GM18499 (cell line): ENCODE measurements at regions not wholly inside any gene's neighbourhood (a gene's known extent, or its start where the extent isn't known, plus 50 kb on each side); places are given as distances from the start of the nearest gene placed in this dataset.
"Not testable (repeated sequence)": the region's sequence is repeated elsewhere in the genome, so short reads cannot be mapped to it uniquely, and the experiment has no call there.

Experiments used
- ATAC-seq: cut with Tn5 transposase; IDR thresholded peaks from one replicate; pipeline ENCODE4 v1.9.1; 2021; ENCODE audit warnings: moderate number of reproducible peaks; ENCODE audit not compliant: insufficient read depth, unreplicated experiment

DNA sequence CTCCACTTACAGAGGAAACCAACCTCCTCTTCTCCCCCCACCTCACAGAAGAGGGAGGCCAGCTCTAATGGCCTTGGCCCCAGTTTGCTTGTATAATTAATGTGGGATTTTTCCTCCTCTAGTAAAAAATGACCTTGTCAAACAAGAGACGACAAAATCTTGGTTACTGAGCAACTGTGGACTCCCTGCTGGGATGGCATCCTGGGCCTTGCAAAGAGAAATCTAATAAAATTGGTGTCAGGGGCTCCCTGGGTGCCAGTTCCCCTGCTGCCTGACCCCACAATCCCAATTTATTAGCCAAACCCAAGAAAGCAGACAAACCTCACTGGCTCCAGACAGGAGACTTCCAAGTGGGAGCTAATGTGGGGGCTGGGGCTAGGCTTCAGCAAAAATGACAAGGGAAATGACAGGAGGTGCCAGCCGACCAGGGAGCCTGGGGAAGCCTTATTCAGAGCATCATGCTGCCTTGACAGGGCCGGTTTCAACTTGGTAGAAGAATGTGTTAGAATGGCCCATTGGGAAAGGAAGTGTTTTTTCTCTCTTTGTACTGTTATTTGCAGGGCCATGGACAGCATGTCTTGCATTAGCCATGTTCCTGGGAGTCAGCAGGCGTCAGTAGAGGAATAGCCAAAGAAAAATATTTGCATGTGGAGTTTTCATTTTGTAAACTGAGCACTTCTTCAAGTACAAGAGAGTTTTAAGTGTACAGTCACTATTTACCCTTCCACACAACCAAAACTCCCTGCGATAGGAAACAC, 816.9 kb downstream of the DHX35 start:
- no peak for ATAC-seq

DNA sequence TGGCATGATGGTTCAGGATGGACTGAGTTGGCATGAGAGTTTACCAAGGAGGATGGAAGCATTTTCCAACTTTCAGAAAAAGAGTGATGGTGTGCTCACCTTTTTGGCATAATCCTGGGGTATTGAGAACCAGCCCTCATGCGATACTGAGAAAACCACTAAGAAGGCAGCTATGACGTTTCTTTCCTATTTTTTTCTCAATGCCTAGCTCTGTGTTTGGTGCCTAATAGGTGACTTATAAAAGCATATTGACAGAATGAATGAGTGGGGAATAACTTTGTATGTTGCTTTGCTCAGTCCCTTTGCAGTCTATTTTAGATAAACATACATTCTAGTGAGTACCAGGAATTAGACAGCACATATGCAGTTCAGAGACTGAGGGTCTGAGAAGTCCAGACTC, 816.3 kb downstream of the DHX35 start:
- ATAC-seq, result no peak

DNA sequence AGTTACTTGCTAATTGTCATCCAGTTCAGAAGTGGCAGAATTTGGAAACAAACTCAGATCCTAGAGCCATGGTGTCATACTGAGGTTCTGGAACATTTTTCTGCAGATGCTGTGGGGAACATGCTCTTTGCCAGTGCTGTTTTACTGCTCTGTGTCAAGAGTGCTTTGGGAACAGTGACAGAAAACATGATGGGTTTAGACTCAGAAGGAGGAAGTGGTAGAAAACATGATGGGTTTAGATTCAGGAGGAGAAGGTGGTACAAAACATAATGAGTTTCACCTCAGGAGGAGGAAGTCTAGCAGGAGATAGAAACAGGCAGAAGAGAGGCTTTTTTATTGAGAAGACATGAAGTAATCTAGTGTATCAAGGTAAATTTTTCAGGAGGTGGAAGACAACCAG, 815.5 kb downstream of the DHX35 start:
- no peak for ATAC-seq

DNA sequence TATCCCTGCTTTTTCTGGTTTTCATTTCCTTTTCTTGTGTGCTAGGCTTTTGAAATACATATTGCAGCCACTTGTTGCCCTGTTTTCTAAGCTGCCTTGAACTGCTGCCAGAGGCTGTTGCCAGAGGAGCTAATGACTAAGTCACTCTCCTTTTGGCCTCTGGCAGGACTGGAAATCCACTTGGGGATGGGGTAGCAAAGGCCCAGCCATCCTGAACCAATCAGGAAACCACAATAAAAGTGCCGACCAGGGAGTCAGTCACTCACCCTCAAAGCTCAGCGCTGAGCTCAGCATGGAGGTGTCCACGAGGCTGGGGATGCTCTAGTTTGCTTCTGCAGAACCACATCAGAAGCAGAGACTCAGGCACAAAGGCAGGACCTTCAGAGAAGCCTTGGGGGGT, 813.0 kb downstream of the DHX35 start:
- no peak for ATAC-seq

DNA sequence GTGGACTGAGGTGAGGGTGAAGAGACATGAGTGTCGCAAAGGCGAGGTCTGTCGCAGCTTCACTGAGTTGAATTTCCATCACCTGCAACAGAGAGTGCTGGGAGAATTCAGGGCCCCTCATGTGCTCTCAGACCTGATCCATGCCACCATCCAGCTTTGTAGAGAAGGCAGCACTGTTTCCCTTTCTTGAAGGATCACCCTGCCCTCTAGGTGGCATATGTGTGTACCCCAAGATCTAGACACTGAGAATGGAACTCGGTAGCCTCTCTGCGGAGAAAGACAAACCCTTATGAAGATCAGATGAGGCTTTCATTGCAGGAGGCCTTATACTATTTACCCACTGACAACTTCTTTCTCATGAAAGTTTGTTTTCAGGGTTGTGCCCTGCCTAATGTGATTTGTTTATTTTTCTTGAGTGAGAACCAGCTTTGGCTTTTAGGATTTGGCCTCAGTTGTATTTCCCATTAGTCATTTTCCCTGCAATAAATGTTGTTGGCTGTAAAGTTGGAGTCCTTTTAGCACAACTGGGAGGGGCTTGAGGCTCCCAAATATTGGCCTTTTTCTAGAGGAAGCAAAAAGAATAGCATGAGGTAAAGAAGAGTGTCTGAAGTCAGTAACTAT, 811.3 kb downstream of the DHX35 start:
- ATAC-seq, result no peak

DNA sequence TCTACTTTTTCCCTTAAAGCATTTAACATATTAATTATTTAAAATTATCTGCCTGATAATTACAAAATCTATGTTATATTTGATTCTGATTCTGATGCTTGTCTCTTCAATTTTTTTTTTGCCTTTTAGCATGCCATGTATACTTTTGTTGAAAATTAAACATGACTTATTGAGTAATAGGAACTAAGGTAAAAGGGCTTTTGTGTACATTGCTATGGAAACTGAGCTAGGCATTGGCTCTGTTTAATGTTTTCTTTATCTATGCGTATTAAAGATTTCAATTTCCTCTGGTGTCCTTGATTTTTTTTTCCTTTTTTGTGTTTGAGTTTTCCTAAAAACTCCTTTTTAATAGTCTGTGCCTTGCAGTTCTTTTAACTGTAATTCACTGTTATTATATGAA, 805.2 kb downstream of the DHX35 start:
- no peak for ATAC-seq

DNA sequence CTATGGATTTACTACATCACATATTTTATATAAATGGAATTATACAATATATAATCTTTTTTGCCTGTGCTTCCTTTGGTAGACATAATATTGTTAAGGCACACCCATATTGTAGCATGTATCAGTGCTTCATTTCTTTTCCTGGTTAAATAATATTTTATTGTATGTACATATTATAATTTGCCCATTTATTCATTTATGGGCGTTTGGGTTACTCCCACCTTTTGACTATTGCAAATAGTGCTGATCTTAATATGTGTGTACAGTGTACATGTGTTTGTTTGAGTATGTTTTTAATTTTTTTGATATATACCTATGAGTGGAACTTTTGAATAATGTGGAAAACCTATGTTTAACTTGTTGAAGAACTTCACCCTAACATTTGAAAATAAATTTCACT, 804.2 kb downstream of the DHX35 start:
- ATAC-seq, result no peak

DNA sequence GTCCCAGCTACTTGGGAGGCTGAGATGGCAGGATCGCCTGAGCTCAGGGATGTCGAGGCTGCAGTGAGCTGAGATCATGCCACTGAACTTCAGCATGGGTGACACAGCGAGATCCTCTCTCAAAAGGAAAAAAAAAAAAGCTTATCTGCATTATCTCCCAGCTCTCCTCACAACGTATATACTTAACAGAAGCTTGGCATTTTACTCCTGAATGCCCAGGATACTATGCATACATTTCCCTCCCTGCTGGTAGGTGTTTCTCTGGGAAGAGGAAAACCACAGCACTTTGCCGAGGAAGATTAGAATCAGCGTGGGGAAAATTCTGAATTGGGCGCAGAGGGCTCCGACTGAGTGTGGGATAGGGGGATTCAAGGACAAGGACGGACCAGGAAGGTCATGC, 800.6 kb downstream of the DHX35 start:
- ATAC-seq, result no peak

DNA sequence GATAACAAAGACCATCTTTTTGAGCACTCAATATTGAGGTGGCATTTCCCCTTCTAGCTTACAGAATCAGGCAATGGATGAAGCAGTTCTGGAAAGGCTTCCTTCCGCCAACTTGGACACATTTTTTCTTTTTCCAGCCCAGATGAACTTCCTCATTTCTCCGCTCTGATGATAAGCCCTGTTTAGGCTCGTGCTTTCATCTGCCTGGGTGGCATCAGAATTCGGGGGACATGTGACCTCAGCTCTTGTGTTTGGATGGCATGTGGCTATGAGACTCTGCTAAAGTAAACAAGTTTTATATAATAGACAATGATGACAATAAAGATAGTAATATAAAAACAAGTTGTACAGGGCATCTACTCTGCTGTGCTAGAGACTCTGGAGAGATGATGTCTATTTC, 796.7 kb downstream of the DHX35 start:
- no peak for ATAC-seq

DNA sequence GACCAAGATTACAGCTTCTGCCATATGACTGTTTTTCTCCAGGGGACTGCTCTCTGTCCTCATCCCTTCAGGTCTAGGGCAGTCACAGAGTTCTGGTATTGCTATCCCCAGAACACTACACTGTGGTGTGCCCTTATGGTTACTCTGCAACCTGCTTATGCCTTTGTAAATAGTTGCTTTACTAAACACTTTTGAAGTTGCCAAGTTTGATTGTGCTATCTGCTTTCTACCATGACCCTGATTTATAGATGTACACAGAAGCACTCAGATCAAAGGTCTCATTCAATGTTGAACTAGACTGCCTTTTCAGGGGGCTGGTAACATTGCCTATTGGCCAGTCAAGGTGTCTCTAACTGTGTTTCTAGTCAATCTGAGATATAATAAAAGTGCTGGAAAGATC, 794.7 kb downstream of the DHX35 start:
- no peak for ATAC-seq

DNA sequence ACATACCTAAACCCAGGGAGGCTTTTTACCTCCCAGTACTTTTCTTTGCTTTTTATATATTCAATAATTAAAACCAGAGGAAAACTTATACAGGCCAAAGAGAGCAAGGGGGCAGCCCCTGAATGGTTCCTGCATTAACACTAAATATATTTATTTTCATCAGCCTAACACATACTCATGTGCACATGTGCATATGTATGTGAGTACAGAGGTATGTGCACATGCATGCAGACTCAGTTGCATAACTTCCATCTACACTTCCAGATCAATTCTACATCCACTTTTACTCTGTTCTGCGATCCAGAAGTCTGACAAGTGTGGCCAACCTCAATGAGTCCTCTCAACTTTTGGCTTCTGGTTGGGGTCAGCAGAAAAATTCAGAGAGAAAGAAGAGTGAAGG, 794.2 kb downstream of the DHX35 start:
- no peak for ATAC-seq

DNA sequence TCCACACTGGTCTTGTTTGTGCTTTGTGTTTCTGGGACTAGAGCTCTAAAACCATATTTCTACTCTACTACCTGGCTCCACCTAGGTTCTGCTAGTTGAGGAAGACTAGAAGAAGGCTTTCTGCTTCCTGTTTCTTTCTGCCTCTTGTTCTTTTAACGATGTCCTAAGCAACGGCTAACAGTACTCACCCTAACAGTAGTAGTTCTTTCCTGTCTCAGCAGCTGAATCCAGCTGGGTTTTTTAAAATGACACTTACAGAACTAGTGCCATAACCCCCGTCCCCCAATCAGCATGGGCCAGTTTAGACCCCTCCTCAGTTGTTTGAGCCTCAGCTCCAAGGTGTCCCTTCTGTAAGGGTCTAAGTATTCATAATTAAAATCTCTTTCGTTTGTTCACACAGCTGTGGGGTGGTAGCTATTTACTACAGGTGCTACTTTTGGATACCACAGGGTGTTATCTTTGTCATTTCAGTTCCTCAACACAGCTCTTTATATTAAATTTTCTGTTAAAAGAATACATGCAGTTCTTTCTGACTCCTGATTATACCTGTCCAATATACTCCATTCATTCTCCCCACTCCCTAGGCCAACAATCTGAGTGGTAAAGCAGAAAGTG, 790.2 kb downstream of the DHX35 start:
- ATAC-seq, result no peak

DNA sequence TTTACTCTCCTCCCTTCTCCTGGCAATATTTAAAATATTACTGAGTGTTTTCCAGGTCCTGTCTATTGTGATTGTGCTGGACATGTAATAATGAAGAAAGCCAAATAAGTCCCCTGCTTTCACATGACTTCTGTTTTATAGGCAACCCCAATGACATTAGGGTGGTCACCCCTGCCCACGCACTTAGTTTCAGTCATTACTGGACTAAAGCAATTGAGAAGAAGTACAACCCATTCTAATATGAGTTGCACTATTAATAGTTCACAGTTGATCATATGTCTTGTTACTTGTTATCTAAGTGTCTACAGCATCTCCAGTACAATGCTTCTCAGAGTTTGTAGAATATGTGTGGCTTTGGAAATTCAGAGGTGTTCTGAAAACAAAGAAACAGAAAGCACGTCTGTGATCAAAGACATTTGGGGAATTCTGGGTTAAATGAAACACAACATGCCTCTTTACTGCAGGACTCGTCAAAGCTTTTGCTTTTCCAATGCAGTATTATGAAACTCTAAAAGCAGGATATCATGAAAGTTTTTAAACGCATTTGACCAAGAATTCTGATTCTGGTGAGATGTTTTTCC, 789.5 kb downstream of the DHX35 start:
- no peak for ATAC-seq

DNA sequence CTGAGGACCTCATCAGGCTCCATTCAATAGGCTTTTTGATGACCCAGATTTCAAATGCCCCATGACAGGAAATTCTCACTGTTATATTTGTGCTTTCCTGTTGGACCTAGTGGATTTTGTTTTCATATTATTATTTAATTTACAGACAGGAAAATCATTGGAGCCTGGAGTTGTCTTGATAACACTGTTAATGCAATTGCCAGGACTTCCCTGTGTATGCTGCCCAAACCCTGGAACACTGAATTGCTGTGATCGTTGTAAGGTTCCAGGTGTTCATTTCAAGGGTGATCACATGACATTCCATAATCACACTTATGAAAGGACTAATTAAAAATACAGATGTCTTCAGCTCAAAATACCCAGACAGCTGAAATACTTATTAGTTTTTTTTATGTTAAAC, 783.2 kb downstream of the DHX35 start:
- ATAC-seq, result no peak

DNA sequence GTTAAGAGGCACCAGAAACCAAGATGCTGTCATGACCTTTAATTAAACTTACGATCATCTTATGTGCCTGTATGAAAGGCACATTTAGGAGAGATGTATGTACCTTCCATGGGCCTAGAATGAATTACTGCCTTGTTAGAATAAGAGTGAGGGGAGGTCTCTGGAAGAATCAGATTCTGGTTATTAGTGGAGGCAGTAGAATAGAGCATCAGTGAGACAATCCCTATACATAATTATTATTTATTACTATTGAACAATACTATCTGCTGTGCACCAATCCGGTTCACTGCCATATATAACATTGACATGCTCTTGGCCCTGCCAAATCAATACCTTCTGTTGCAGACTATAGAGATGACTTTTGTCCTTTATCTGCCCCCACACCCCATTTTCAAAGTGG, 776.5 kb downstream of the DHX35 start:
- no peak for ATAC-seq

DNA sequence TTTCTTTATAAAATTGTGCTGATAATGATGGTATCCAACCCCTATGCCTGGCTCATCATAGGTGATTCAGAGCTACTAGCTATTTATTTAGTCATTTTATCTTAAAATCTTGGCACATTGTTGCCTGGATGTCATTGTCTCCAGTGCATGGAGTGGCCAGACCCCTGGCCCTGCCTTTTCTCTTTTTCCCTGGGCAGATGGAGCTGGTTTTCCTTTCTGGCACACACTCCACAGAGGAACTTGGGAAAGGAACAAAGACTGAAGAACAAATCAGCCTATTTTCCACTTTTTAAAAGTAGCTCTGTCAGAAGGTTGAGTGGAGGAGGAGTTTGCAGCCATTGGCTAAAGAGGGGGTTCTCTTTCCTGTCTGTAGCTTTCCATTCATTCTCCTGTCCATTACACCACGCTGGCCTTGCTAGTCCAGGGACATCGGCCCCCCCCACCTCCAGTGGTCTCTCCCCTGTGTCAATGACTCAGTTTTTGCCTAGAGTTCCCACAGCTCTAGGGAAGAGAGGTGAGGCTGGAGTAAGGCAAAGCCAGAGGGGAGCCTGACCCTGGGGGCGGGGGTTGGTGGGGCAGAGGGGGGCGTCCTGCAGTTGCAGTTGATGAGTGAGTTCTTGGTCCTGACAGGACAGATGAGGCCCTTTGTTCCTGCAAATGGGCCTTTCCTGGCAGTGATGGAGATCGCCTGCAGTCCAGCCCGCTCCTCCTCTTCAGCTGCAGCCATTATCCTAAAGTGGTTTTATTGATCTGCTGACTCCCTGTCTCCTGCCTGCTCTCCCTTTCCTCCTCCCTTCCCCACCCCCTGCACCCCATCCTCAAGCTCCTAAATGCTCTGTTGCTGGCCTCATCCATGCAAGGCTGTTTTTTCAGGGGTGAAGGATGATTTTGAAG, 774.5 kb downstream of the DHX35 start:
- no peak for ATAC-seq

DNA sequence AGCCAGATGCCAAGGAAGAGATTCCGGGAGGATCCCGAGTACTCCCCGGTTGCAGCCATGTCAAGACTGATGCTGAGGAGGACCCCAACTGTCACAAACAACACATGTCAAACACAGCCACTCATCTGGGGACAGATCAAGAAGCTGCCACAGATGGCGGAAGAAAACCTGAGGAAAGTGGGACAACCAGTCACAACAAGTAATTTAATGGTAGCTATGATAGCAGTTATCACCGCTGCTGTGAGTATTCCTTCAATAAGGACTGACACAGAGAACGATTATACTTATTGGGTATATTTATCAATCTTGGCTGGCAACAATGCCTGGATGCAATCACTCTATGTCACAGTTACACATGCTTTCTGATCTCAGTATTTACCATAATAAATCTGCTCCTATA, 763.4 kb downstream of the DHX35 start:
- not testable (repeated sequence) for ATAC-seq

DNA sequence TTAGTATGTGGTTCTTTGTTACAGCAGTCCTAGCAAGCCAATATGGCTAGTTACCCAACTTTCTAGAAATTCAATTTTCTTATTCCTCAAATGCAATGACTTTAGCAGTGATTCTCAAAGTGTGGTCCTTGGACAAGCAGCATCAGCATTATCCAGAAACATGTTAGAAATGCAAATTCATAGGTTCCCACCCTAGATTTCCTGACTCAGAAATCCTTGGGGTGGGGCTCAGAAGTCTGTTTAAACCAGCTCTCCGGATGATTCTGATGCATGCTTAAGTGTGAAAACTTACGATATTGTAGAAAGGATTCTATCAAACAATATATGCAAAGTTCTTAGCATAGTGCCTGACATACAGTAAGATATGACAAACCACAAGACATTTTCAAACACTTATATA, 757.1 kb downstream of the DHX35 start:
- ATAC-seq, result no peak

DNA sequence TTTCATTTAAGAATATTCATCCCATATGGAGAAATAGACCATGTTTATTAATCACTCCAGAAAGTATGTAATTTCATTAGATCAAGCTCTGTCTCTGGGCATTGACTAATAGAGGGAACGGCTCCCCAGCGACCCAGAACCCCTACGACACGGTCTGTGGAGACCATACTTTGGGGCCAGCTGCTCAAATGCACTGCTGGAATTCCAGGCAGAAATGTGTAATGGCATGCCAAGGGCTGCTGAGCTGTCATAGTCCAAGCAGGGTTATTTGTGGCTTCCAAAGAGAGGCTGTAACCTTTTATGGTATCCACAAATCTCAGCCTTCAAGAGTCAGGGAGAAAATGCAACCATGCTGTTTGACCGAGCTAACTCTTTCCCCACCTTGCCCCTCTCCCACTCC, 755.8 kb downstream of the DHX35 start:
- ATAC-seq, result no peak

DNA sequence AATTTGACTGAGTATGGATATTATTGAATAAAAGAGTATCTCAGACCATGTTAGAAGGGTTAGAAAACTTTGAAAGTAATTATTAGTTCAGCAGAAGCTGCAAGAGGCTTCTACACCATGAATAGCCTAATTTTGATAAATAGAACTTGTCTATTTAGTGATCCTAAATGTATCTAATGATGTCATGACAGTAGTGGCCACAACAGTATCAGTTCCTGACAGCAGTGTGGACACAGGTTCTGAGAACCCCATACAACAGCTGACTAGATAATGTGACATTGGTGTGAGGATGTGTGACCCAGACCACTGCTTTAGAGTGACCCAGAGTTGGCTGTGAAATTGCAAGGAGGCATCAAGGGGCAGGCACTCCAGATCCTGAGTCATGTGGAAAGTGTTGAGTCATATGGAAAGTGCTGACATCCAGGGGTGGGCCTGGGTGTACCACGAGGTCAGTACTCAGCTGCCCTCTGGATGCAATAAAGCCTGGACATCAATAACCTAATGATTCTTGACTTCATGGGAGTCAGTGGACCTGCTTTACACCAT, 754.7 kb downstream of the DHX35 start:
- ATAC-seq, result no peak
